ENCODE measurements at regions not wholly inside any gene's neighbourhood (a gene's known extent, or its start where the extent isn't known, plus 50 kb on each side); places are given as distances from the start of the nearest gene placed in this dataset.
A peak's percentile ranks its signal among the peaks of the same experiment; 100 is the strongest.

- Histone ChIP-seq H3K27ac (ENCODE audit: extremely low read length, insufficient read depth, low read length) (no peak overlapping the region), H3K9ac (ENCODE audit: insufficient read depth, low read depth, low read length) (no peak overlapping the region), H3K9me3 (ENCODE audit: low read length) (peaks cover 7% of the 10 kb centered on the region; the same call in 1 of the 2 replicates), H3K36me3 (replicated peaks in 1 of 2; ENCODE audit: control insufficient read depth in 1 of 2, insufficient read depth in 2 of 2, low read length in 2 of 2) (no peaks in the 10 kb centered on the region), H3K27me3 (ENCODE audit: control insufficient read depth in 1 of 2, insufficient read depth in 2 of 2, low read length in 2 of 2) (no peaks in the 10 kb centered on the region), H4K20me1 (ENCODE audit: insufficient read depth, low read length) (no peaks in the 10 kb centered on the region), H3K4me3 (replicated peaks in 1 of 3; ENCODE audit: insufficient read depth in 1 of 3, low read depth in 2 of 3, low read length in 3 of 3) (no peak overlapping the region), H2AFZ (ENCODE audit: low read length) (no peak overlapping the region), H3K4me1 (ENCODE audit: insufficient read depth, low read length) (no peaks in the 10 kb centered on the region), H3K79me2 (ENCODE audit: insufficient read depth, low read length) (no peaks in the 10 kb centered on the region), H3K4me2 (ENCODE audit: low read depth, low read length) (no peak overlapping the region)
- in situ Hi-C loops (cut with HindIII; ENCODE audit: extremely low pct_ligation_motif_present, low pct_unique_long_range_greater_than_20kb), result no loop called here
- 33% methylated on average over 1 of the region's 4 CpGs for WGBS (ENCODE audit: low lambda C conversion rate)
- no peak for ATAC-seq
- no peak for DNase-seq (ENCODE audit: low spot score)
- POLR2A ChIA-PET, result no interaction called here
- no TSS peak for BruUV-seq (replicated peaks)
- no peak for FAIRE-seq
- CTCF ChIA-PET (ENCODE audit: low intra/inter-chr PET ratio, low total read pairs), result no interaction called here
- intact Hi-C loops (cut with micrococcal nuclease; ENCODE audit: unreplicated experiment), result no loop called here
- TF ChIP-seq ZNF256 (CRISPR knock-in tag; conservative IDR thresholded peaks at IDR 0.05), result no peak
These were observed 399.2 kb downstream of the VRK1 start for GRCh38 chr14:97196336-97196735.

DNA sequence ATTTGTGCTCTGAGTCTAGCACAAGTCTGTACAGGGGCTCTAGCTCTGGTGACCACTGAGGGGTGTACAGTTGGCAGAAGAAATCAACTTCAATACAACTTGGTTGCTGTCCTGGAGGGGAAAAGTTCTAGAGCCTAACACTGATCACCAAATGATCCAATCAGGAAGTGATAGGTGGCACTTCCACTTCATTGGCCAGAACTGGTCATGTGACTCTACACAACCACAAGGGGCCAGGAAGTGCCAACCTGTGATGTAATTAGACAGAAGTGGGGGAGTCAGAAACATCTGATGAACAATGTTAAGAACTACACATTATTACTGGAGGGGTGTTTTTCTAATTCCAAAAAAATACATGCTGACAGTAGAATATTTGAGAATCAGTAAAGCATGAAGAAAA lies 401.6 kb downstream of the VRK1 start:
- Histone ChIP-seq H4K20me1 (ENCODE audit: insufficient read depth, low read length) (no peaks in the 10 kb centered on the region), H3K4me1 (ENCODE audit: insufficient read depth, low read length) (no peaks in the 10 kb centered on the region), H3K27ac (ENCODE audit: extremely low read length, insufficient read depth, low read length) (no peak overlapping the region), H3K4me3 (replicated peaks in 1 of 3; ENCODE audit: insufficient read depth in 1 of 3, low read depth in 2 of 3, low read length in 3 of 3) (no peak overlapping the region), H3K79me2 (ENCODE audit: insufficient read depth, low read length) (no peaks in the 10 kb centered on the region), H3K9me3 (ENCODE audit: low read length) (peaks cover 7% of the 10 kb centered on the region; the same call in 1 of the 2 replicates), H3K9ac (ENCODE audit: insufficient read depth, low read depth, low read length) (no peak overlapping the region), H2AFZ (ENCODE audit: low read length) (no peak overlapping the region), H3K36me3 (replicated peaks in 1 of 2; ENCODE audit: control insufficient read depth in 1 of 2, insufficient read depth in 2 of 2, low read length in 2 of 2) (no peaks in the 10 kb centered on the region), H3K4me2 (ENCODE audit: low read depth, low read length) (no peak overlapping the region), H3K27me3 (ENCODE audit: control insufficient read depth in 1 of 2, insufficient read depth in 2 of 2, low read length in 2 of 2) (no peaks in the 10 kb centered on the region)
- FAIRE-seq (no peak), DNase-seq (ENCODE audit: low spot score) (no peak), ATAC-seq (no peak)
- CTCF ChIA-PET (ENCODE audit: low intra/inter-chr PET ratio, low total read pairs), result no interaction called here
- intact Hi-C loops (cut with micrococcal nuclease; ENCODE audit: unreplicated experiment) (no loop called here), in situ Hi-C loops (cut with HindIII; ENCODE audit: extremely low pct_ligation_motif_present, low pct_unique_long_range_greater_than_20kb) (no loop called here)
- TF ChIP-seq NFYB (CRISPR knock-in tag; IDR thresholded peaks at IDR 0.05), result peak; percentile 27; the same call in 1 of the 2 replicates
- TF ChIP-seq HNF4A (CRISPR knock-in tag; IDR thresholded peaks at IDR 0.05), result no peak
- no TSS peak for BruUV-seq (replicated peaks)
- POLR2A ChIA-PET, result no interaction called here

DNA sequence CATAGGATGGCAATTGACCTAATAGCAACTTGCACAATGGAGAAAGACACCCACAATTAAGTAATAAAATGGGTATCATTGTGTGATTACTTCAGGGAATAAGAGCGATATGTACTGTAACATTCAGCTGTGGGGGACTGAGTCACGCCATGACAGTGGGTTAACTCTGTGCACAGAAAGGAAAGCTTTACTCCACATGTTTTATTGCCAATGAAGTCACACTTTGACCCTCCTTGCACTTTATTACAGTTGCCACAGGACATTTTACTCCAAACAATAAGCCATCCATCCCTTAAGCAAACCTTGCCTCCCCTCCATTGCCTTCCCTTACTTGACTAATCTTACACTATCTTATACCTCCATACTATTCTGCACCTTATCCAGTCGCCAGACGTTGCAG lies 403.1 kb downstream of the VRK1 start:
- POLR2A ChIA-PET, result no interaction called here
- DNase-seq (ENCODE audit: low spot score) (no peak), ATAC-seq (no peak), FAIRE-seq (no peak)
- Histone ChIP-seq H3K4me1 (ENCODE audit: insufficient read depth, low read length) (no peaks in the 10 kb centered on the region), H3K4me2 (ENCODE audit: low read depth, low read length) (no peak overlapping the region), H2AFZ (ENCODE audit: low read length) (no peak overlapping the region), H3K27ac (ENCODE audit: extremely low read length, insufficient read depth, low read length) (no peak overlapping the region), H3K9me3 (ENCODE audit: low read length) (peaks cover 7% of the 10 kb centered on the region; the same call in 1 of the 2 replicates), H3K4me3 (replicated peaks in 1 of 3; ENCODE audit: insufficient read depth in 1 of 3, low read depth in 2 of 3, low read length in 3 of 3) (no peak overlapping the region), H3K79me2 (ENCODE audit: insufficient read depth, low read length) (no peaks in the 10 kb centered on the region), H3K36me3 (replicated peaks in 1 of 2; ENCODE audit: control insufficient read depth in 1 of 2, insufficient read depth in 2 of 2, low read length in 2 of 2) (no peaks in the 10 kb centered on the region), H3K27me3 (ENCODE audit: control insufficient read depth in 1 of 2, insufficient read depth in 2 of 2, low read length in 2 of 2) (no peaks in the 10 kb centered on the region), H4K20me1 (ENCODE audit: insufficient read depth, low read length) (no peaks in the 10 kb centered on the region), H3K9ac (ENCODE audit: insufficient read depth, low read depth, low read length) (no peak overlapping the region)
- in situ Hi-C loops (cut with HindIII; ENCODE audit: extremely low pct_ligation_motif_present, low pct_unique_long_range_greater_than_20kb), result no loop called here
- BruUV-seq (replicated peaks), result no TSS peak
- intact Hi-C loops (cut with micrococcal nuclease; ENCODE audit: unreplicated experiment), result no loop called here
- CTCF ChIA-PET (ENCODE audit: low intra/inter-chr PET ratio, low total read pairs), result no interaction called here
- WGBS (ENCODE audit: low lambda C conversion rate), result 23% methylated on average over 4 of the region's 4 CpGs
- TF ChIP-seq ZNF296 (CRISPR knock-in tag; conservative IDR thresholded peaks at IDR 0.05) (no peak), POLR2AphosphoS5 (IDR thresholded peaks at IDR 0.05; ENCODE audit: low read depth, low read length) (no peak), EZH2 (conservative IDR thresholded peaks at IDR 0.05; ENCODE audit: low read depth, low read length) (no peak), KLF15 (CRISPR knock-in tag; IDR thresholded peaks at IDR 0.05; ENCODE audit: borderline replicate concordance) (no peak), RXRA (CRISPR knock-in tag; IDR thresholded peaks at IDR 0.05) (no peak), MLX (CRISPR knock-in tag; IDR thresholded peaks at IDR 0.05) (no peak), FOXK1 (CRISPR knock-in tag; IDR thresholded peaks at IDR 0.05; ENCODE audit: borderline replicate concordance, low read depth) (no peak)
- TF ChIP-seq, protein P1, sequence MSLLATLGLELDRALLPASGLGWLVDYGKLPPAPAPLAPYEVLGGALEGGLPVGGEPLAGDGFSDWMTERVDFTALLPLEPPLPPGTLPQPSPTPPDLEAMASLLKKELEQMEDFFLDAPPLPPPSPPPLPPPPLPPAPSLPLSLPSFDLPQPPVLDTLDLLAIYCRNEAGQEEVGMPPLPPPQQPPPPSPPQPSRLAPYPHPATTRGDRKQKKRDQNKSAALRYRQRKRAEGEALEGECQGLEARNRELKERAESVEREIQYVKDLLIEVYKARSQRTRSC (CRISPR knock-in tag; IDR thresholded peaks at IDR 0.05; ENCODE audit: low read depth), result no peak
- TF ChIP-seq, protein P2, sequence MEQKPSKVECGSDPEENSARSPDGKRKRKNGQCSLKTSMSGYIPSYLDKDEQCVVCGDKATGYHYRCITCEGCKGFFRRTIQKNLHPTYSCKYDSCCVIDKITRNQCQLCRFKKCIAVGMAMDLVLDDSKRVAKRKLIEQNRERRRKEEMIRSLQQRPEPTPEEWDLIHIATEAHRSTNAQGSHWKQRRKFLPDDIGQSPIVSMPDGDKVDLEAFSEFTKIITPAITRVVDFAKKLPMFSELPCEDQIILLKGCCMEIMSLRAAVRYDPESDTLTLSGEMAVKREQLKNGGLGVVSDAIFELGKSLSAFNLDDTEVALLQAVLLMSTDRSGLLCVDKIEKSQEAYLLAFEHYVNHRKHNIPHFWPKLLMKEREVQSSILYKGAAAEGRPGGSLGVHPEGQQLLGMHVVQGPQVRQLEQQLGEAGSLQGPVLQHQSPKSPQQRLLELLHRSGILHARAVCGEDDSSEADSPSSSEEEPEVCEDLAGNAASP (CRISPR knock-in tag; IDR thresholded peaks at IDR 0.05; ENCODE audit: borderline replicate concordance), result no peak

Data from HepG2 (cell line).